ENCODE measurements at regions not wholly inside any gene's neighbourhood (a gene's known extent, or its start where the extent isn't known, plus 50 kb on each side); places are given as distances from the start of the nearest gene placed in this dataset.

DNA sequence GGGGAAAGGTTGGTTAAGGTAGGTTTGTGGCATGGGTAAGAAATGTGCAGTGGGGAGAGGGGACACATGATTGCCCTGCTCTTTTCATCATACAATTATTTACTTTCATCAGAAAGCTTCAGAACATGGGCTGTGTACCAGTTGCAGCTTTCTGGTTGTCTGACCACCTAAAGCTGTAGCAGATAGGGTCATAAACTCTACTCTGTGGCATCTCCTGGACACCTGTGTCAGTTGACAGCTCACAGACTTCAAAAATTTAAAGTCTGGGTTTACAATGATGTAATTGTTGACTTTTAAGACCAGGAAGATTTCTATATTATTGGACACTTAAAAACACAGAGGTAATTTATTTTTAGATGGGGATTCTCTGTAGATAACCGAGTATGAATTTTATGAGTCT, 222.7 kb upstream of the PRR16 start:
- Histone ChIP-seq H3K4me1 (ENCODE audit: control insufficient read depth, insufficient read depth, low read length) (no peaks in the 10 kb centered on the region), H4K8ac (ENCODE audit: low read depth in 2 of 2, low read length in 2 of 2) (no peak overlapping the region), H3K27me3 (ENCODE audit: control insufficient read depth, insufficient read depth, low read length) (no peaks in the 10 kb centered on the region), H4K5ac (ENCODE audit: low read depth, low read length) (no peak overlapping the region), H2BK5ac (ENCODE audit: low read depth, low read length, poor library complexity, severe bottlenecking) (no peak overlapping the region), H3K4me3 (ENCODE audit: insufficient read depth, low read depth, low read length) (no peak overlapping the region), H2AK5ac (ENCODE audit: low read depth, low read length) (no peak overlapping the region), H2AFZ (replicated peaks; ENCODE audit: low read length, poor library complexity) (no peak overlapping the region), H3K14ac (replicated peaks; ENCODE audit: low read depth, low read length) (0 out of 2 replicates have a peak overlapping the region, but pooled peaks have one; percentile 19), H3K9me1 (ENCODE audit: insufficient read depth, low read length) (no peaks in the 10 kb centered on the region), H3K79me1 (ENCODE audit: low read depth in 1 of 2, low read length in 2 of 2) (no peaks in the 10 kb centered on the region), H3K9me3 (ENCODE audit: control insufficient read depth, insufficient read depth, low read length) (no peaks in the 10 kb centered on the region), H3K27ac (ENCODE audit: insufficient read depth, low read length) (no peak overlapping the region), H2BK20ac (ENCODE audit: low read depth, low read length) (no peak overlapping the region), H3K18ac (ENCODE audit: low read depth, low read length) (no peak overlapping the region), H2BK120ac (ENCODE audit: low read depth, low read length) (no peak overlapping the region), H4K20me1 (ENCODE audit: insufficient read depth, low read length) (no peaks in the 10 kb centered on the region), H2BK15ac (ENCODE audit: low read depth, low read length) (no peak overlapping the region), H3K23ac (ENCODE audit: low read depth, low read length) (no peak overlapping the region), H3K4me2 (ENCODE audit: low read depth, low read length) (no peak overlapping the region), H4K91ac (ENCODE audit: insufficient read depth, low read depth, low read length) (no peak overlapping the region), H3K56ac (ENCODE audit: extremely low read depth, insufficient read depth, low read length) (no peak overlapping the region), H3K4ac (ENCODE audit: low read depth, low read length) (no peak overlapping the region), H2AK9ac (replicated peaks; ENCODE audit: low read depth, low read length, poor library complexity) (no peak overlapping the region), H3K36me3 (ENCODE audit: control insufficient read depth, insufficient read depth, low read length) (no peaks in the 10 kb centered on the region), H3K9ac (ENCODE audit: low read depth, low read length) (no peak overlapping the region)
- dilution Hi-C loops (cut with HindIII; ENCODE audit: low sequenced_read_pairs, unreplicated experiment) = no loop called here
- intact Hi-C loops (cut with micrococcal nuclease) = no loop called here
- in situ Hi-C loops (cut with MboI; ENCODE audit: low sequenced_read_pairs) = no loop called here
- no CpG with 5 or more reads among the region's 1 CpG for WGBS, 2 experiments (ENCODE audit: extremely low coverage in 2 of 2, insufficient read length in 1 of 2)
- DNase-seq (no peak), ATAC-seq (ENCODE audit: low read depth) (no peak)
- CTCF ChIA-PET = interaction anchor here (0.6 to 1.7 kb wide), 4 partner anchors 18 to 1720 kb away, joined by 3 to 7 read pairs (median 4); partner anchors contain the start of gene SRFBP1
- POLR2A ChIA-PET (ENCODE audit: unreplicated experiment) = no interaction called here
- TF ChIP-seq POLR2A (IDR thresholded peaks at IDR 0.05; ENCODE audit: low read depth, low read length) (no peak), CTCF (conservative IDR thresholded peaks at IDR 0.05; ENCODE audit: low read depth, low read length) (no peak), NFE2L2 (IDR thresholded peaks at IDR 0.05; ENCODE audit: low read depth, low read length) (no peak), FOS (IDR thresholded peaks at IDR 0.05; ENCODE audit: low read depth, low read length) (no peak), ELK1 (IDR thresholded peaks at IDR 0.05; ENCODE audit: borderline replicate concordance, low read depth, low read length) (no peak), MAFK (IDR thresholded peaks at IDR 0.05; ENCODE audit: low read depth, low read length) (no peak), BHLHE40 (IDR thresholded peaks at IDR 0.05; ENCODE audit: low read depth, low read length) (no peak), RAD21 (IDR thresholded peaks at IDR 0.05; ENCODE audit: low read length) (no peak), SMC3 (IDR thresholded peaks at IDR 0.05; ENCODE audit: low read depth, low read length) (no peak), CEBPB (IDR thresholded peaks at IDR 0.05; ENCODE audit: low read depth, low read length) (no peak), RCOR1 (IDR thresholded peaks at IDR 0.05; ENCODE audit: insufficient replicate concordance, low read length) (no peak), CHD1 (IDR thresholded peaks at IDR 0.05; ENCODE audit: low read depth, low read length) (no peak), MAZ (IDR thresholded peaks at IDR 0.05; ENCODE audit: borderline replicate concordance, low read depth, low read length) (no peak)
- TF ChIP-seq, protein P1, sequence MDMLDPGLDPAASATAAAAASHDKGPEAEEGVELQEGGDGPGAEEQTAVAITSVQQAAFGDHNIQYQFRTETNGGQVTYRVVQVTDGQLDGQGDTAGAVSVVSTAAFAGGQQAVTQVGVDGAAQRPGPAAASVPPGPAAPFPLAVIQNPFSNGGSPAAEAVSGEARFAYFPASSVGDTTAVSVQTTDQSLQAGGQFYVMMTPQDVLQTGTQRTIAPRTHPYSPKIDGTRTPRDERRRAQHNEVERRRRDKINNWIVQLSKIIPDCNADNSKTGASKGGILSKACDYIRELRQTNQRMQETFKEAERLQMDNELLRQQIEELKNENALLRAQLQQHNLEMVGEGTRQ (IDR thresholded peaks at IDR 0.05; ENCODE audit: low read depth, low read length) = no peak
- no TSS peak for BruUV-seq (replicated peaks)
